ENCODE measurements at regions not wholly inside any gene's neighbourhood (a gene's known extent, or its start where the extent isn't known, plus 50 kb on each side); places are given as distances from the start of the nearest gene placed in this dataset.

- no peaks in the 10 kb centered on the region for H3K4me1 Mint-ChIP-seq
- H3K36me3 Mint-ChIP-seq (ENCODE audit: low read depth) = peaks cover 4% of the 10 kb centered on the region
- H3K27ac Mint-ChIP-seq = no peak overlapping the region
- H3K9me3 Mint-ChIP-seq = peaks cover 18% of the 10 kb centered on the region
- no peak for TF ChIP-seq CTCF (IDR thresholded peaks at IDR 0.05)
- H3K27me3 Mint-ChIP-seq (ENCODE audit: low read depth, poor library complexity) = peaks cover 3% of the 10 kb centered on the region
- no peak for DNase-seq
- H3K4me3 Mint-ChIP-seq = no peak overlapping the region
These were observed 162.6 kb downstream of the SOX11 start for GRCh38 chr2:5854797-5855196.

- Mint-ChIP-seq H3K4me1 (peaks cover 21% of the 10 kb centered on the region), H3K9me3 (no peaks in the 10 kb centered on the region), H3K36me3 (ENCODE audit: low read depth) (no peaks in the 10 kb centered on the region), H3K4me3 (no peak overlapping the region), H3K27ac (no peak overlapping the region), H3K27me3 (ENCODE audit: low read depth, poor library complexity) (peaks cover 3% of the 10 kb centered on the region)
- no peak for TF ChIP-seq CTCF (IDR thresholded peaks at IDR 0.05)
- no peak for DNase-seq
These were observed 174.9 kb downstream of the SOX11 start for GRCh38 chr2:5867056-5867455.

- peaks cover 18% of the 10 kb centered on the region for H3K9me3 Mint-ChIP-seq
- TF ChIP-seq CTCF (IDR thresholded peaks at IDR 0.05) = no peak
- H3K27me3 Mint-ChIP-seq (ENCODE audit: low read depth, poor library complexity) = peaks cover 3% of the 10 kb centered on the region
- no peak overlapping the region for H3K27ac Mint-ChIP-seq
- no peak overlapping the region for H3K4me3 Mint-ChIP-seq
- no peaks in the 10 kb centered on the region for H3K36me3 Mint-ChIP-seq (ENCODE audit: low read depth)
- H3K4me1 Mint-ChIP-seq = peaks cover 21% of the 10 kb centered on the region
- no peak for DNase-seq
These were observed 176.7 kb downstream of the SOX11 start for GRCh38 chr2:5868931-5869330.

- no peak for TF ChIP-seq CTCF (IDR thresholded peaks at IDR 0.05)
- Mint-ChIP-seq H3K4me1 (peaks cover 16% of the 10 kb centered on the region), H3K9me3 (peaks cover 19% of the 10 kb centered on the region), H3K27ac (no peak overlapping the region), H3K27me3 (ENCODE audit: low read depth, poor library complexity) (peaks cover 3% of the 10 kb centered on the region), H3K36me3 (ENCODE audit: low read depth) (no peaks in the 10 kb centered on the region), H3K4me3 (no peak overlapping the region)
- DNase-seq = no peak
These were observed 177.8 kb downstream of the SOX11 start for GRCh38 chr2:5869936-5870335.

- Mint-ChIP-seq H3K4me1 (no peaks in the 10 kb centered on the region), H3K27ac (no peak overlapping the region), H3K4me3 (no peak overlapping the region), H3K36me3 (ENCODE audit: low read depth) (peaks cover 5% of the 10 kb centered on the region), H3K27me3 (ENCODE audit: low read depth, poor library complexity) (peaks cover 7% of the 10 kb centered on the region), H3K9me3 (peaks cover 30% of the 10 kb centered on the region)
- TF ChIP-seq CTCF (IDR thresholded peaks at IDR 0.05) = no peak
- no peak for DNase-seq
These were observed 185.2 kb downstream of the SOX11 start for GRCh38 chr2:5877360-5877759.

- Mint-ChIP-seq H3K4me3 (no peak overlapping the region), H3K36me3 (ENCODE audit: low read depth) (peaks cover 5% of the 10 kb centered on the region), H3K27ac (no peak overlapping the region), H3K4me1 (peaks cover 43% of the 10 kb centered on the region), H3K9me3 (peaks cover 17% of the 10 kb centered on the region), H3K27me3 (ENCODE audit: low read depth, poor library complexity) (peaks cover 6% of the 10 kb centered on the region)
- no peak for TF ChIP-seq CTCF (IDR thresholded peaks at IDR 0.05)
- DNase-seq = no peak
These were observed 193.4 kb downstream of the SOX11 start for GRCh38 chr2:5885451-5886173.
